M059J (cell line): ENCODE measurements at regions not wholly inside any gene's neighbourhood (a gene's known extent, or its start where the extent isn't known, plus 50 kb on each side); places are given as distances from the start of the nearest gene placed in this dataset.

Experiments
- DNase-seq: peaks from one replicate; pipeline ENCODE4 v3.0.0-alpha.2; 2012; ENCODE audit warnings: low read depth

GRCh38 chr22:22418957-22419356 lies 89.6 kb downstream of the ZNF280B start:
- no peak for DNase-seq

GRCh38 chr22:22420580-22420979 lies 88.0 kb downstream of the ZNF280B start:
- DNase-seq = no peak

GRCh38 chr22:22421392-22421791 lies 87.2 kb downstream of the ZNF280B start:
- DNase-seq = no peak

GRCh38 chr22:22422629-22423112 lies 85.9 kb downstream of the ZNF280B start:
- peak; percentile 30 for DNase-seq

GRCh38 chr22:22423681-22424080 lies 84.9 kb downstream of the ZNF280B start:
- DNase-seq = no peak

- peak; percentile 0 for DNase-seq
Measured at GRCh38 chr22:22424210-22424800, 84.2 kb downstream of the ZNF280B start.

- no peak for DNase-seq
Measured at GRCh38 chr22:22424956-22425355, 83.6 kb downstream of the ZNF280B start.

DNA sequence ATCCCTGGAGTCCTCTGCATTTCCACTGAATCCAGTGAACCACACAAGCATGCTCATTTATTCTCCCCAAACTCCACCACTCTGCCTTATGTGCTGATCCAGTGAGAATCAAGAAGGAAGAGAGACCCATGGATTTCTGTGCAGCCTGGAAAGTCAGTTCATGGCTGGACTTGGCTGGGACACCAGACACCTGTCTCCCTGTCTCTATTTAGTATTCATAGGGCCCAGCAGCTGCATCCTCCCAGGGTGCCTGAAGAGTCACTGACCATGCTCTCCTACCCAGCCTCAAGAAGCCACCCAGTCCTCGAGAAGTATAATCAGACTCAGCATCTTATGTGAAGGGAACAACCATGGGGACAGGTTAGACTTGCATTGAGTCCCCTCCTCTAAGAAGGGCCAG lies 83.2 kb downstream of the ZNF280B start:
- DNase-seq = no peak

DNA sequence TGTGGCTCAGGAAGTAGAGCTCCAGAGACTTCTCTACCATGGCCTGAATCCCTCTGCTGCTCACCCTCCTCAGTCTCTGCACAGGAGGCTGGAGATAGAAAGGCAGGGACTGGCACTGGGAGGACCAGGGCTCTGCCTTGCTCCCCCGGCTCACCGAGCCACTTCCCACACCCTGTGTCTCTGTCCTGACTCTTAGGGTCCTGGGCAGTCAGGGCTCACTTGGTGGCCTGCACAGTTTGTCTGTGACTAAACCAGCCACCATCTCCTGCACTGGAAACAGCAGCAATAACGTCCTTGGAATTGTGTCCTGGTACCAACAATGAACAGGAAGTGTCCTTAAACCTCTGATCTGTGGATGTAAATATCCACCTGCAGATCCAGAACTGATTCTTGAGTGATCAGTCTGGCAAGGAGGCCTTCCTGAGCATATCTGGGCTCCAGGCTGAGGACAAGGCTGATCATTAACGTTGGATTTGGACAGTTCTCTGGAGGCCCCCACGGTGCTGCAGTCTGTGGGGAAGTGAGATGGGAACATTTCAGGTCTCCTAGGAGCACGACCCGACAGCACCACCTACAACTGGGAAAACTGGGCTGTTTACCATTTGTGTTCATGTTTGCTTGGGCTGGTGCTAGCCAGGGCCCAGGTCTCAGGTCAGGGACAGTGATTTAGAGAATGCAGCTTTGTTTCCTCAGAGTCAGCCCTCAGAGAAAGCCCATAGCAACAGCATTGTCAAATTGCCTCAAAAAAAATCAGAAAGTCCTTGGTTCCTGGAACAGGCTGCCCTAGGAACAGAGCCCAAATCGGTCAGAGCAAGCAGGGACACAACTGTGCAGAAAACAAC lies 82.5 kb downstream of the ZNF280B start:
- no peak for DNase-seq

DNA sequence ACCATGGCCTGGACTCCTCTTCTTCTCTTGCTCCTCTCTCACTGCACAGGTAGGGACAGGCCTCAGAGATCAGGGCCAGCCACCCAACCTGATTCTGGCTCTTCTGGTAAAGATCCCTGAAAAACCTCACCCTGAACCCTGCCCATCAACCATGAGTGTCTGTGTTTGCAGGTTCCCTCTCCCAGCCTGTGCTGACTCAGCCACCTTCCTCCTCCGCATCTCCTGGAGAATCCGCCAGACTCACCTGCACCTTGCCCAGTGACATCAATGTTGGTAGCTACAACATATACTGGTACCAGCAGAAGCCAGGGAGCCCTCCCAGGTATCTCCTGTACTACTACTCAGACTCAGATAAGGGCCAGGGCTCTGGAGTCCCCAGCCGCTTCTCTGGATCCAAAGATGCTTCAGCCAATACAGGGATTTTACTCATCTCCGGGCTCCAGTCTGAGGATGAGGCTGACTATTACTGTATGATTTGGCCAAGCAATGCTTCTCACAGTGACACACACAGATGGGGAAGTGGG lies 80.9 kb downstream of the ZNF280B start:
- no peak for DNase-seq

GRCh38 chr22:22428222-22429098 lies 80.1 kb downstream of the ZNF280B start:
- no peak for DNase-seq

DNA sequence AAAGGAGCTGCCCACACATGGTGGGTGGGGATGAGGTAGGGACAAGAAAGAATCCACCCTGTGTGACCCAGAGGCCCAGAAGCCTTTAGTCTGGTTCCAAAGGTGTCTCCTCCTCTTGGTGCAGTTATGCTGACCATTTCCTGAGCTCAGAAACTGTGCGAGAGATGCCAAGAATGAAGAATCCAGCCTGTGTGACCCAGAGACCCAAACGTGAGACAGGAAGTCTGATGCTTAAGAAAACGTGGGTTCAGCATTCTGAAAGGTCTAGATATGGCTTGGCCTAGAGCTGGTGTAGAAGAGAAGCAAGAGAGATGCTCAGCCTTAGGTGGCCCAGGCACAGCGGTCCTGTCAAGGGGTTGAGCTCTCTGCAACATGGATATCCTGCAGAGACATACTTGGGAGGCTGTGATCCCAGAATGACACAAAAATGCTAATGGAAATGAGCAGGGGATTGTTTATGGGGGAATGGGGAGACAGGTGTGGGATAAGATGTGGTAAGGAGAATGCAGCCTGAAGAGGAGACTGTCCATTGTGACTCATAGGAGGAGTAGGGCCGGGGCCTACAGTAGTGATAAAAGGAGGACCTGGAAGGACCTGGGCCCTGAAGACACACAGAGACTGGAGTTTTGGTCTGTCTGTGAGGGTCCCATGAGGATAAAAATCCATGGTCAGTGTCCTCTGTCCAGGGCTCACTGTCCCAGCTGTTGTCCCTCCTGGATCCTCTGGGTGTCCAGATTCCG lies 79.0 kb downstream of the ZNF280B start:
- no peak for DNase-seq

DNA sequence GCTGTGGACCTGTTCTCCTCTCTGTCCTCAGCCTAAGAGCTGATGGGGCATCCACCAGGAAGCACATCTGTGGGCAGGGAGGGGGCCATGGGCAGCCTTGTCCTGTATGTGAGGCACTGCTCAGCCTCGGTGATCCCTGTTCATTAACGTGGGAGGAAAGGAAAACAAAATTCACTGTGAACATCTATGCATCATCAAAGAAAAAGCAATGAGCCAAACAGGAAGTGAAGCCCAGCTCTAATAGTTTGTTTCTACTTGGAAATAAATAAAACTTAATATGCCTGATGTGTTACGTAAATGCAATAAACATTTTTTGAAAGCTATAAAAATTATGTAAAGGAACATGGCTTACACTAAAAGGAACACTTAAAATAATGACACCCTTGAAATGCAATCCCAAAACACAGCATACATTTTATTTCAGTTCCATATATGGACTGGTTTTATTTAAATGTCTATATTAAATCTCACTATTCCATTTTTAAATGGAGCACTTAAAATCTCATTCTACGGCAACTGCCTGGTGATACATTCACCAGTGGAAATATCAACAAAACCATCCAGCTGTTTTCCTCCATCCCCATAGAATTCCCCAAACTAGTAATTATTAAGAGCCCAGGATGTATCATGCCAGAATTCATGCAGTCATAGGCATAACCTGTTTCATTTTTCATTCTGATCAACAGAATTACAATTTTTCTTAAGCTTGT lies 78.3 kb downstream of the ZNF280B start:
- DNase-seq = no peak

- peak; percentile 36 for DNase-seq
Measured at GRCh38 chr22:22431271-22432220, 77.0 kb downstream of the ZNF280B start.

DNA sequence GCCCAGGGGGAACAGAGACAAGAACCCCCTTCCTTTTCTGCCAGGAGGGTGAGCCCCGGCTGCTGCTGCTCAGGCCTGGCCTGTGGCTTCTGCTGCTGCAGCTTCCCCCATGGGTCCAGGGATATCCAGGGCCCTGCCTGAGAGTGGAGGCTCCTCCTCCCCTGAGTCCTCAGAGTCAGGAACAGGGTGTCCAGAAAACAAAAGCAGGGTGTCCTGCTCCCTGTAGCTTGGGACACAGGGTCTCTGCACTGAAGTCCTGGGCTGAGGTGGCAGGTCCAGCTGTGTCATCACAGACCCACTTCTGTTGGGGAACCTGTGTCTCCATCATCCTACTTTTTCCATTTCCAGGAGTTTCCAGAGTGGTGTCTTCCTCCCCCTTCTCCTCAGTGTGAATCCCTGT lies 76.1 kb downstream of the ZNF280B start:
- DNase-seq = no peak

DNA sequence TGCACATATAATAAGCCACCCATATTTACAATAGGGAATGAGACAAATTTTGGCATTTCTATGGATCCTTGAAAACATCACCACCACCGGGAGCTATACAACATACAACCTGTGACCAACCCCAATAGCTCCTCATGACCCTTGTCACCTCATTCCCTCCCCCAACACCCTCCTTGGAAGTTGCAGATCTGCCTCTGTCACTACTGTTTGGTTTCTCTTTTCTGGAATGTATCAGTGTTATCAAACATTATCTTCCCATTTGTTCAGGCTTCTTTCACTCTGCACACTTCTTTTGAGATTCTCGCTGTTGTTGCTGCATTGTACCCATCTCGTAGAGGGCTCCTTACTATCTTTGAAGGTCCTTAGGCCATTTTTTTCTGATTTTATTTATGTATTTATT lies 75.6 kb downstream of the ZNF280B start:
- DNase-seq = no peak

- no peak for DNase-seq
Measured at GRCh38 chr22:22433770-22434169, 74.8 kb downstream of the ZNF280B start.
